HepG2 (cell line): ENCODE measurements at regions not wholly inside any gene's neighbourhood (a gene's known extent, or its start where the extent isn't known, plus 50 kb on each side); places are given as distances from the start of the nearest gene placed in this dataset.

Experiments
- ATAC-seq: fragments of 200-7000 bp; cut with Tn5 transposase; 3 replicates; pipeline ENCODE4 v1.9.1; 2020; ENCODE audit warnings: mild to moderate bottlenecking, moderate library complexity
- BruUV-seq: library from RNA; stranded (reverse); fragments of 400-500 nt; replicated peaks from 2 replicates; lab custom pipeline; 2021; lab: Mats Ljungman, UMichigan
- CTCF ChIA-PET: fragments of 300-600 bp; formaldehyde crosslinking; extraction: SDS; loops from one replicate; lab custom pipeline; 2021; ENCODE audit warnings: low total read pairs, inconsistent platforms, low intra/inter-chr PET ratio; lab: Yijun Ruan, JAX
- POLR2A ChIA-PET: fragments of 350-600 bp; sonication (Branson Sonifier 250); formaldehyde crosslinking; loops from one replicate; lab custom pipeline; 2020; ENCODE audit warnings: antibody characterized with exemption, inconsistent platforms; lab: Yijun Ruan, JAX
- DNase-seq: peaks from one replicate; pipeline ENCODE4 v3.0.0-alpha.2; 2015; ENCODE audit warnings: low spot score
- FAIRE-seq: peaks from 3 replicates; lab custom pipeline; 2011; peaks lifted over from hg19 to GRCh38; lab: Jason Lieb, UNC
- H2AFZ ChIP-seq: one replicate; pipeline ENCODE4 v1.6.1; 2011; ENCODE audit warnings: low read length, inconsistent platforms
- H3K27ac ChIP-seq: fragments of 300-600 bp; 3 replicates; pipeline ENCODE4 v1.8.0; 2011; ENCODE audit warnings: mixed run types, mild to moderate bottlenecking, mixed read lengths, low read length, inconsistent platforms; ENCODE audit not compliant: insufficient read depth; ENCODE audit errors: extremely low read length
- H3K27me3 ChIP-seq, 2 experiments: fragments of 200-600 bp in 1 of 2; 2 replicates in 1 of 2; 3 replicates in 1 of 2; pipeline versions ENCODE4 v1.6.0 to v1.8.0; 2011; ENCODE audit warnings: low read length in 2 of 2, mild to moderate bottlenecking in 2 of 2, moderate library complexity in 2 of 2, inconsistent platforms in 1 of 2; ENCODE audit not compliant: insufficient read depth in 2 of 2, control insufficient read depth in 1 of 2
- H3K36me3 ChIP-seq, 2 experiments: fragments of 200-600 bp in 1 of 2; replicated peaks in 1 of 2; 2 replicates in 1 of 2; 3 replicates in 1 of 2; pipeline versions ENCODE4 v1.5.1 to v1.8.0; 2011; ENCODE audit warnings: low read length in 2 of 2, inconsistent platforms in 1 of 2; ENCODE audit not compliant: insufficient read depth in 2 of 2, control insufficient read depth in 1 of 2
- H3K4me1 ChIP-seq: 2 replicates; pipeline ENCODE4 v1.5.1; 2012; ENCODE audit warnings: low read length, inconsistent platforms; ENCODE audit not compliant: insufficient read depth
- H3K4me2 ChIP-seq: 2 replicates; pipeline ENCODE4 v1.6.0; 2011; ENCODE audit warnings: low read depth, low read length, inconsistent platforms
- H3K4me3 ChIP-seq, 3 experiments: fragments of 200-600 bp in 1 of 3; sonication (generic), shearing (Covaris generic) in 1 of 3; replicated peaks in 1 of 3; 2 replicates each; pipeline ENCODE4 v1.5.1; 2011 to 2016; ENCODE audit warnings: low read length in 3 of 3, inconsistent platforms in 2 of 3, low read depth in 2 of 3, mild to moderate bottlenecking in 2 of 3, control low read depth in 1 of 3, mixed read lengths in 1 of 3; ENCODE audit not compliant: insufficient read depth in 1 of 3
- H3K79me2 ChIP-seq: one replicate; pipeline ENCODE4 v1.6.1; 2011; ENCODE audit warnings: low read length, inconsistent platforms; ENCODE audit not compliant: insufficient read depth
- H3K9ac ChIP-seq: 2 replicates; pipeline ENCODE4 v1.6.0; 2011; ENCODE audit warnings: mild to moderate bottlenecking, low read depth, low read length, inconsistent platforms; ENCODE audit not compliant: insufficient read depth
- H3K9me3 ChIP-seq: 2 replicates; pipeline ENCODE4 v1.5.1; 2012; ENCODE audit warnings: mild to moderate bottlenecking, low read length
- H4K20me1 ChIP-seq: 2 replicates; pipeline ENCODE4 v1.6.0; 2011; ENCODE audit warnings: inconsistent platforms, mild to moderate bottlenecking, low read length, moderate library complexity; ENCODE audit not compliant: insufficient read depth
- AGO2 ChIP-seq: fragments of 200-400 bp; formaldehyde crosslinking; optimal IDR thresholded peaks from 2 replicates; pipeline ENCODE3; 2017; ENCODE audit warnings: mild to moderate bottlenecking, low read depth, low read length, moderate library complexity
- CCDC6 ChIP-seq: sonication (generic); formaldehyde crosslinking; IDR thresholded peaks from 2 replicates; pipeline ENCODE4 v1.8.1; 2022; ENCODE audit warnings: mild to moderate bottlenecking, missing genetic modification reagents, moderate library complexity
- HDAC2 ChIP-seq: sonication (generic); formaldehyde crosslinking; IDR thresholded peaks from 2 replicates; pipeline ENCODE4 v1.4.0; 2020; ENCODE audit warnings: missing genetic modification reagents
- MAFF ChIP-seq: IDR thresholded peaks from 2 replicates; pipeline ENCODE4 v1.6.1; 2011; ENCODE audit warnings: low read depth, low read length, improper control_type of control experiment
- MAFK ChIP-seq, 2 experiments: IDR thresholded peaks in 1 of 2; conservative IDR thresholded peaks in 1 of 2; 2 replicates each; pipeline ENCODE4 v1.6.1; 2011; ENCODE audit warnings: improper control_type of control experiment in 2 of 2, low read length in 2 of 2
- RAD21 ChIP-seq: fragments of 450-650 bp; formaldehyde crosslinking; IDR thresholded peaks from 2 replicates; pipeline ENCODE4 v1.5.0; 2020; ENCODE audit warnings: mild to moderate bottlenecking
- REPIN1 ChIP-seq: sonication (generic); formaldehyde crosslinking; IDR thresholded peaks from 2 replicates; pipeline ENCODE4 v1.8.0; 2022; ENCODE audit warnings: missing genetic modification reagents, low read depth, mild to moderate bottlenecking, borderline replicate concordance
- RFX5 ChIP-seq: IDR thresholded peaks from 2 replicates; pipeline ENCODE4 v1.6.1; 2011; ENCODE audit warnings: low read depth, low read length, improper control_type of control experiment
- ZBTB7B ChIP-seq: sonication (generic); formaldehyde crosslinking; IDR thresholded peaks from 2 replicates; pipeline ENCODE4 v1.4.0; 2020; ENCODE audit warnings: missing genetic modification reagents
- ZKSCAN5 ChIP-seq: sonication (generic); formaldehyde crosslinking; IDR thresholded peaks from 2 replicates; pipeline ENCODE4 v1.5.1; 2020; ENCODE audit warnings: mild to moderate bottlenecking, missing genetic modification reagents
- ZNF672 ChIP-seq: sonication (generic); formaldehyde crosslinking; IDR thresholded peaks from 2 replicates; pipeline ENCODE4 v1.8.1; 2022; ENCODE audit warnings: missing genetic modification reagents
- WGBS: methylation state at CpG from one replicate; pipeline ENCODE4 v1.1.6; 2017; ENCODE audit warnings: low lambda C conversion rate; 5-methylcytosine and 5-hydroxymethylcytosine counted together
- in situ Hi-C: cut with HindIII; loops from 2 replicates; pipeline ENCODE4 v1.10.0; 2017; ENCODE audit warnings: low pct_unique_long_range_greater_than_20kb; ENCODE audit not compliant: extremely low pct_ligation_motif_present
- intact Hi-C: fragments of 100-400 bp; cut with micrococcal nuclease; formaldehyde crosslinking; loops from one replicate; pipeline ENCODE4 v1.10.0; 2022; ENCODE audit not compliant: unreplicated experiment
- TF ChIP-seq, protein P1 (sequence below): sonication (generic); formaldehyde crosslinking; IDR thresholded peaks from 2 replicates; pipeline ENCODE4 v1.5.1; 2020; ENCODE audit warnings: mild to moderate bottlenecking, missing genetic modification reagents, moderate library complexity
- TF ChIP-seq, protein P2 (sequence below): sonication (generic); formaldehyde crosslinking; IDR thresholded peaks from 2 replicates; pipeline ENCODE4 v1.4.0; 2020; ENCODE audit warnings: missing genetic modification reagents
- TF ChIP-seq, protein P3 (sequence below): sonication (generic); formaldehyde crosslinking; IDR thresholded peaks from 2 replicates; pipeline ENCODE4 v1.4.0; 2020; ENCODE audit warnings: mild to moderate bottlenecking, missing genetic modification reagents, borderline replicate concordance
- TF ChIP-seq, protein P4 (sequence below): IDR thresholded peaks from 2 replicates; pipeline ENCODE4 v1.6.1; 2016; ENCODE audit warnings: low read depth, borderline replicate concordance
- TF ChIP-seq, protein P5 (sequence below): sonication (generic); formaldehyde crosslinking; IDR thresholded peaks from 2 replicates; pipeline ENCODE4 v1.8.1; 2023; ENCODE audit warnings: mild to moderate bottlenecking, missing genetic modification reagents, borderline replicate concordance

DNA sequence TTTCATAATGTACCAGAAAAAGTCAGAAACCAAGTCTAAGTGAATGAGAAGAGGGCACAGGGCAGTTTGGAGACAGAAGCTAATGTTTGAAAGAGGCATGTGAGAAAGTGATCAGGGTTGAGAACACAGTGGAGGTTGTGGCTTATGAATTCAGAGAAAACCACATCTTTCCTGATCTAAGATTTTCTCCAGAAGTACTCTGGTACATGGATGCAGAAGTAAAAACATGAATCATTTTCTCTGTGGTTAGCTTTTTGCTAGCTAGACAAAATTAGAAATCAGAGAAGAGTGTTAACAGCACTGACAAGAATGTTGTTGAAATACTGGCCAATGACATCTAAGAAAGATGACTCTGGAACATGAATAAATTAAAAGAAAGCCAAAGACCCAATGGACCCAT lies 541.1 kb downstream of the DNAH5 start:
- intact Hi-C loops (no loop called here), in situ Hi-C loops (no loop called here)
- FAIRE-seq = no peak
- POLR2A ChIA-PET = no interaction called here
- H3K9ac ChIP-seq = no peak overlapping the region
- H3K4me2 ChIP-seq = no peak overlapping the region
- H2AFZ ChIP-seq = no peak overlapping the region
- no peaks in the 10 kb centered on the region for H4K20me1 ChIP-seq
- CTCF ChIA-PET = no interaction called here
- no peaks in the 10 kb centered on the region for H3K36me3 ChIP-seq
- no peaks in the 10 kb centered on the region for H3K79me2 ChIP-seq
- H3K27ac ChIP-seq = no peak overlapping the region
- no peak for DNase-seq
- H3K27me3 ChIP-seq = no peaks in the 10 kb centered on the region
- TF ChIP-seq MAFK (conservative IDR thresholded peaks at IDR 0.05 in 1 of 2, IDR thresholded peaks at IDR 0.05 in 1 of 2; ENCODE audit: low read length in 2 of 2) = peak; percentile 61 to 78; a peak in 3 of 4 replicates
- TF ChIP-seq MAFF = peak; percentile 71
- TF ChIP-seq REPIN1 (CRISPR knock-in tag) = no peak
- no peak for ATAC-seq
- H3K4me3 ChIP-seq = no peak overlapping the region
- H3K4me1 ChIP-seq = no peaks in the 10 kb centered on the region
- peaks cover 73% of the 10 kb centered on the region for H3K9me3 ChIP-seq
- BruUV-seq = no TSS peak

DNA sequence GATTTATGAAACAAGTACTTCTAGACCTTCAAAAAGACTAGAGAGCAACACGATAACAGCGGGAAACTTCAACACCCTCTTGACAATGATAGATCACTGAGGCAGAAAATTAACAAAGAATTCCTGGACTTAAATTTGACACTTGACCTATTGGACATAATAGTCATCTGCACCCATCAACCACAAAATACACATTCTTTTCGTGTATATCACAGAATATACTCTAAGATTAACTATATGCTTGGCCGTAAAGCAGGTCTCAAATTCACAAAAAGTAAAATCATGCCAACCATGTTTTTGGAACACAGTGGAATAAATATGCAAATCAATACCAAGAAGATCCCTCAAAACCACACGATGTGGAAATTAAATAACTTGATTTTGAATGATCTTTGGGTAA lies 559.4 kb downstream of the DNAH5 start:
- in situ Hi-C loops (no loop called here), intact Hi-C loops (no loop called here)
- Histone ChIP-seq H3K27me3 (no peaks in the 10 kb centered on the region), H3K4me1 (no peaks in the 10 kb centered on the region), H3K4me3 (no peak overlapping the region), H3K9me3 (peaks cover 97% of the 10 kb centered on the region), H2AFZ (no peak overlapping the region), H3K27ac (no peak overlapping the region), H4K20me1 (no peaks in the 10 kb centered on the region), H3K9ac (no peak overlapping the region), H3K4me2 (no peak overlapping the region), H3K36me3 (no peaks in the 10 kb centered on the region), H3K79me2 (no peaks in the 10 kb centered on the region)
- 13% methylated on average over 5 of the region's 5 CpGs for whole genome bisulfite sequencing
- ChIA-PET POLR2A (no interaction called here), CTCF (no interaction called here)
- ATAC-seq (no peak), FAIRE-seq (no peak), DNase-seq (no peak)
- no TSS peak for BruUV-seq
- TF ChIP-seq RAD21 (CRISPR knock-in tag) (no peak), CCDC6 (no peak), AGO2 (no peak), ZKSCAN5 (CRISPR knock-in tag) (no peak), HDAC2 (no peak), ZBTB7B (CRISPR knock-in tag) (no peak), RFX5 (no peak), ZNF672 (CRISPR knock-in tag) (no peak)
- TF ChIP-seq, protein P1, sequence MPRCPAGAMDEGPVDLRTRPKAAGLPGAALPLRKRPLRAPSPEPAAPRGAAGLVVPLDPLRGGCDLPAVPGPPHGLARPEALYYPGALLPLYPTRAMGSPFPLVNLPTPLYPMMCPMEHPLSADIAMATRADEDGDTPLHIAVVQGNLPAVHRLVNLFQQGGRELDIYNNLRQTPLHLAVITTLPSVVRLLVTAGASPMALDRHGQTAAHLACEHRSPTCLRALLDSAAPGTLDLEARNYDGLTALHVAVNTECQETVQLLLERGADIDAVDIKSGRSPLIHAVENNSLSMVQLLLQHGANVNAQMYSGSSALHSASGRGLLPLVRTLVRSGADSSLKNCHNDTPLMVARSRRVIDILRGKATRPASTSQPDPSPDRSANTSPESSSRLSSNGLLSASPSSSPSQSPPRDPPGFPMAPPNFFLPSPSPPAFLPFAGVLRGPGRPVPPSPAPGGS = no peak
- TF ChIP-seq, protein P2, sequence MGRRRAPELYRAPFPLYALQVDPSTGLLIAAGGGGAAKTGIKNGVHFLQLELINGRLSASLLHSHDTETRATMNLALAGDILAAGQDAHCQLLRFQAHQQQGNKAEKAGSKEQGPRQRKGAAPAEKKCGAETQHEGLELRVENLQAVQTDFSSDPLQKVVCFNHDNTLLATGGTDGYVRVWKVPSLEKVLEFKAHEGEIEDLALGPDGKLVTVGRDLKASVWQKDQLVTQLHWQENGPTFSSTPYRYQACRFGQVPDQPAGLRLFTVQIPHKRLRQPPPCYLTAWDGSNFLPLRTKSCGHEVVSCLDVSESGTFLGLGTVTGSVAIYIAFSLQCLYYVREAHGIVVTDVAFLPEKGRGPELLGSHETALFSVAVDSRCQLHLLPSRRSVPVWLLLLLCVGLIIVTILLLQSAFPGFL (CRISPR knock-in tag) = no peak
- TF ChIP-seq, protein P3, sequence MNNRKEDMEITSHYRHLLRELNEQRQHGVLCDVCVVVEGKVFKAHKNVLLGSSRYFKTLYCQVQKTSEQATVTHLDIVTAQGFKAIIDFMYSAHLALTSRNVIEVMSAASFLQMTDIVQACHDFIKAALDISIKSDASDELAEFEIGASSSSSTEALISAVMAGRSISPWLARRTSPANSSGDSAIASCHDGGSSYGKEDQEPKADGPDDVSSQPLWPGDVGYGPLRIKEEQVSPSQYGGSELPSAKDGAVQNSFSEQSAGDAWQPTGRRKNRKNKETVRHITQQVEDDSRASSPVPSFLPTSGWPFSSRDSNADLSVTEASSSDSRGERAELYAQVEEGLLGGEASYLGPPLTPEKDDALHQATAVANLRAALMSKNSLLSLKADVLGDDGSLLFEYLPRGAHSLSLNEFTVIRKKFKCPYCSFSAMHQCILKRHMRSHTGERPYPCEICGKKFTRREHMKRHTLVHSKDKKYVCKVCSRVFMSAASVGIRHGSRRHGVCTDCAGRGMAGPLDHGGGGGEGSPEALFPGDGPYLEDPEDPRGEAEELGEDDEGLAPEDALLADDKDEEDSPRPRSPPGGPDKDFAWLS (CRISPR knock-in tag) = no peak
- TF ChIP-seq, protein P4, sequence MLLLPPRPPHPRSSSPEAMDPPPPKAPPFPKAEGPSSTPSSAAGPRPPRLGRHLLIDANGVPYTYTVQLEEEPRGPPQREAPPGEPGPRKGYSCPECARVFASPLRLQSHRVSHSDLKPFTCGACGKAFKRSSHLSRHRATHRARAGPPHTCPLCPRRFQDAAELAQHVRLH (CRISPR knock-in tag) = no peak
- TF ChIP-seq, protein P5, sequence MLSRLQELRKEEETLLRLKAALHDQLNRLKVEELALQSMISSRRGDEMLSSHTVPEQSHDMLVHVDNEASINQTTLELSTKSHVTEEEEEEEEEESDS (CRISPR knock-in tag) = no peak
